Activated naive CD8-positive, alpha-beta T cell treated with anti-CD3 and anti-CD28 coated beads, Interleukin-2, amount 50 U/mL, for 24 hours (primary cell): ENCODE measurements at regions not wholly inside any gene's neighbourhood (a gene's known extent, or its start where the extent isn't known, plus 50 kb on each side); places are given as distances from the start of the nearest gene placed in this dataset.
A peak's percentile ranks its signal among the peaks of the same experiment; 100 is the strongest.

ENCODE experiments used
- ATAC-seq: fragments of 150-1000 bp; cut with Tn5 transposase; one replicate; pipeline ENCODE4 v1.10.0; 2021
- DNase-seq: peaks from one replicate; pipeline ENCODE4 v3.0.0; 2021
- H3K27ac Mint-ChIP-seq: one replicate; pipeline ENCODE4 v1.8.0; 2021; ENCODE audit warnings: mild to moderate bottlenecking, mixed read lengths
- H3K27me3 Mint-ChIP-seq: one replicate; pipeline ENCODE4 v1.8.0; 2021; ENCODE audit warnings: mixed read lengths
- H3K36me3 Mint-ChIP-seq: one replicate; pipeline ENCODE4 v1.8.0; 2021; ENCODE audit warnings: low read depth, mixed read lengths
- H3K4me1 Mint-ChIP-seq: one replicate; pipeline ENCODE4 v1.8.0; 2021; ENCODE audit warnings: mixed read lengths
- H3K4me3 Mint-ChIP-seq: one replicate; pipeline ENCODE4 v1.8.0; 2021; ENCODE audit warnings: mild to moderate bottlenecking, moderate library complexity, mixed read lengths
- H3K9me3 Mint-ChIP-seq: one replicate; pipeline ENCODE4 v1.8.0; 2021; ENCODE audit warnings: mixed read lengths

DNA sequence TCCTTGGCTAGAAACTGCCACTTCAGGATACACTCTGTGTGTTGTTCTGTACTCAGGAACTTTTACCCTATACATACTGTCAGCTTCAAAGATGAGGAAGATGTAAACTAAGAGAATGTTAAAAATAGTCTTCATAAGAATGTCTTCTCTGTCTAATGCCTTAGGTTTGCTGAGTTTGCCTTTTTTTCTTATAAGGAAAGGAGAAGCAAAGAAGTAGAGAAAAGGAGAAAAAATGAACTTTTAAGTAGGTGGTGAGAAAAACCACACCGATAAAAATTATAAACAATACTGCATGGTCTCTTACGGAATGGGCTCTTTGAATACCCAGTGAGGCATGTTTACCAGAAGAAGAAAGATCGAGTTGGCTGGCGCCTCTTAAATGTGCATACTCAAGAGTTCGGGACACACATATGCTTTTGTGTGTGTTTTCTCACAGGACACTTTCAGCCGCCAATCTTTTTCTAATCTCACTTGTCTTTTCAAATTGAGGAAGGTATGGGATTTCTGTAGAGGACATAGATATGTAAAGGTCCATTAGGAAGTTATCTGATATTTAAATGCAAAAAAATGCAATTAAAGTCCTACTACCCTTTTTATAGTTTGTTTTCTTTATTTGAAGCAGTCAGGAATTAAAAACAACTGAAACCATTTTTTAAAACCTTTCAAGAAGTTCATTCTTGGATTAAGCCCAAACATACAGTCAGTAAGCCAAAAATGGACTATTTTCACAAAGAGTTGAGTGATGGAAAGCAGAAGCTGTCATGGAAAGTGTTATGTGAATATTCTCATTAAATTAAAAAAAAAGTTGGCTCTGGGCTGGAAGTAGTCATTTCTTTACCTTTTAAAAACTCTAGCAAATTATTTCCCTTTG is 100.6 kb upstream of the MDFIC start:
- Mint-ChIP-seq H3K9me3 (peaks cover 10% of the 10 kb centered on the region), H3K4me3 (no peak overlapping the region), H3K4me1 (peaks cover 40% of the 10 kb centered on the region), H3K27ac (peak overlapping the region; percentile 62), H3K27me3 (peaks cover 3% of the 10 kb centered on the region), H3K36me3 (peaks cover 11% of the 10 kb centered on the region)
- no peak for DNase-seq
- no peak for ATAC-seq

DNA sequence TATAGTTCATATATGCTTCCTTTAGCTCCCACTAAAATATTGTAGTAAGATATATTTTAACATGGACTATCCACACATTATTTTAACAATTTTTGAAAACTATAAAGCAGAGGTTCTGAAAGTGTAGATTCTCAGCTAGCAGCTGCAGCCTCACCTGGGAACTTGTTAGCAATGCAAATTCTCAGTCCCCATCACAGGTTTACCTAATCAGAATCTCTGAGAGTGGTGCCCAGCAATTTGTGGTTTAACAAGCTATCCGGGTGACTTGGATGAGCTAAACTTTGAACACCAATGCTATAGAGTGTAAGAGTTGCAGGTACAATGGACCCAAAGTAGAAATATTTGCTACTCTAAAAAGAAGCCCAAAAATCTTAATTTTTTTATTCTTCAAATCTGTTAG is 99.8 kb upstream of the MDFIC start:
- no peak overlapping the region for H3K4me3 Mint-ChIP-seq
- DNase-seq (no peak), ATAC-seq (no peak)
- peaks cover 16% of the 10 kb centered on the region for H3K9me3 Mint-ChIP-seq
- peak overlapping the region; percentile 62 for H3K27ac Mint-ChIP-seq
- peaks cover 13% of the 10 kb centered on the region for H3K36me3 Mint-ChIP-seq
- H3K27me3 Mint-ChIP-seq, result peaks cover 3% of the 10 kb centered on the region
- peaks cover 40% of the 10 kb centered on the region for H3K4me1 Mint-ChIP-seq

DNA sequence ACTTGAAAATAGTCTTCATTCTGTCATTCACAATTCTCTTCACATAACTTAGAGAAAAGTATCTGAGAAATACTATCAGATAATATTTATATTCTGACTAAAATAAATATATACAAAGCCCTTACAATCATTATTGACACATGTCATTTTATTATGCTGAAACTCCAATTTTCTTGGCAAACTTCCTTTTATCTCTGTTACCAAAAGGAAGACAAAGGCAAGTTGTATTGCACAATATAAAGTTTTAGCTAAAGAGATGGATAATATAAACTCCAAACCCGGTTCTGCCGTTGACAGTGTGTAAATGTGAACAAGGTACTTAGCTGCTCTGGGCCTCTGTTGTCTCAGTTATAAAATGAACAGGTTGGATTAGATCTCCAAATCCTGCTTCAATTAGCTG is 99.0 kb upstream of the MDFIC start:
- Mint-ChIP-seq H3K36me3 (peaks cover 19% of the 10 kb centered on the region), H3K9me3 (peaks cover 23% of the 10 kb centered on the region), H3K4me1 (peaks cover 40% of the 10 kb centered on the region), H3K27me3 (peaks cover 3% of the 10 kb centered on the region), H3K4me3 (no peak overlapping the region), H3K27ac (no peak overlapping the region)
- DNase-seq, result no peak
- no peak for ATAC-seq

DNA sequence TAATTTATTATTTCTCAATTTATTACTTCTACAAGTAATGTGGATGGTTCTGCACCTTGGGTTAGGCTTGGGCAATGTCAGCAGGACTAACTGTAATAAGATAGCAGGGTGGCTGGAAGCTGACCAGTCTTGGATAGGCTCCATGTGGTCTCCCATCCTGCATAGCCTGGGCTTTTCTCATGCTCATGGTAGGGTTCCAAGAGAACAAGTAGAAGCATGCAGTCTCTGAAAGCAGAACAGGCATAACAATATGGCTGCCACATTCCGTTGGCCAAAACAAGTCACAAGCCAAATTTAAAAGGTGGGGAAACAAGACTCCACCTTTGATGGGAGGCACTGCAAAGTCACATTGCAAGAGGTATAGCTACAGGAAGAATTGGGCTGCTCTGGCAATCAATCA is 98.6 kb upstream of the MDFIC start:
- Mint-ChIP-seq H3K4me1 (peaks cover 38% of the 10 kb centered on the region), H3K27me3 (peaks cover 6% of the 10 kb centered on the region), H3K36me3 (peaks cover 19% of the 10 kb centered on the region), H3K27ac (no peak overlapping the region), H3K9me3 (peaks cover 23% of the 10 kb centered on the region), H3K4me3 (no peak overlapping the region)
- no peak for DNase-seq
- ATAC-seq, result no peak

DNA sequence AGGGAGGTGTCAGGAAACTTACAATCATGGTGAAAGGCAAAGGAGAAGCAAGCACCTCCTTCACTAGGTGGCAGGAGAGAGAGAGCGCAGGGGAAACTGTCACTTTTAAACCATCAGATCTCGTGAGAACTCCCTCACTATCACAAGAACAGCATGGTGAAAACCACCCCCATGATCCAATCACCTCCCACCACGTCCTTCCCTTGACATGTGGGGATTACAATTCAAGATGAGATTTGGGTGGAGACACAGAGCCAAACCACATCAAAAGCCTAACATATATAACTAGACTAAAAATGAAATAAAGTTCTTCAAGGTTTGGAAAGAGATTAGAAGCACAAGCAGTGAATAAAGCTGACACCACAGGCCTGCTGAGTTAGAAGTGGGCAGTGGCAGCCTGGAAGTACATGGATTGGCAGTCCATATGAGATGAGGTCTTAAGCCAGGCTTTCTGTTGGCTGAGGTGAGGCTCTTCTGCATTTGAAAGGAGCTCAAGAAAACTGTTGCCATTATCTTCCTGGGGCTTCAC is 96.4 kb upstream of the MDFIC start:
- DNase-seq, result peak; percentile 30
- H3K4me1 Mint-ChIP-seq, result peaks cover 28% of the 10 kb centered on the region
- H3K27ac Mint-ChIP-seq, result peak overlapping the region; percentile 79
- H3K36me3 Mint-ChIP-seq, result peaks cover 19% of the 10 kb centered on the region
- ATAC-seq, result peak; percentile 86
- H3K4me3 Mint-ChIP-seq, result no peak overlapping the region
- H3K9me3 Mint-ChIP-seq, result peaks cover 23% of the 10 kb centered on the region
- peaks cover 5% of the 10 kb centered on the region for H3K27me3 Mint-ChIP-seq

- DNase-seq, result no peak
Measured at GRCh38 chr7:114830952-114831351, 90.9 kb upstream of the MDFIC start.

DNA sequence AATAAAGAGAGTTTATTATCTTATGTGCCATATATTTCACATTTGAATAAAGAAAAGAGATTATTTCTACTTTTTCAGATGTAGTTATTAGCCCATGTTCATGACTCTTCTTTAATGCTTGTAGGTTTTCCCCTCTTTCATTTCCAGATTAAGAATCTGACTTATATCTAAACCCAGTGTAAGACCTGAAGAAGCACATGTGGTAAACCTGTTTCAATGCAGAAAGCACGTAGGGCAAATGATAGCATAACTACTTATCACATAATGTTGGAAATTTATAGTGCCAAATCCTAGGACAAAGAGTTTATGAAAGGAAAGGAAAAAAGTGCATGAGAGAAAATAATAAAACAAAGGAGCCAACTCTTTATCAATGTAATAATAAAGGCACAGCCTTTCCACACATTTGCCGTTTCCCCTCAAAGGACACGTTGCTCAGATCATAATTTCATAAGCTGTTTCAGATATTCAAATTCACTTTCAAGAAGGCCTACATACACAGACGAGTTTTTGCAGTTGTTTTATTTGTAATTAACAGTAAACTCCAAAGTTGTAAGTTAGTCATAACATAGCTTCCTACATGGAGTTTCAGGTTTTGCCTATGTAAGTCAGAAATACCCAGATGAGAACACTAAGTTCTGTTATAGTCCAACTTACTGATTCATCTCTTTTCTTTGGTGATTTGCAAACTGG is 88.8 kb upstream of the MDFIC start:
- ATAC-seq, result peak; percentile 84

More at GRCh38 chr7:114830952-114831351, 90.9 kb upstream of the MDFIC start:
- Mint-ChIP-seq H3K27me3 (peaks cover 7% of the 10 kb centered on the region), H3K4me3 (no peak overlapping the region), H3K4me1 (peaks cover 35% of the 10 kb centered on the region), H3K9me3 (peaks cover 15% of the 10 kb centered on the region), H3K36me3 (peaks cover 12% of the 10 kb centered on the region), H3K27ac (no peak overlapping the region)
- no peak for ATAC-seq

GRCh38 chr7:114835303-114835702 is 86.6 kb upstream of the MDFIC start:
- H3K4me1 Mint-ChIP-seq, result peaks cover 37% of the 10 kb centered on the region
- no peak for DNase-seq
- no peak overlapping the region for H3K4me3 Mint-ChIP-seq
- H3K27ac Mint-ChIP-seq, result no peak overlapping the region
- H3K36me3 Mint-ChIP-seq, result no peaks in the 10 kb centered on the region
- ATAC-seq, result no peak
- peaks cover 8% of the 10 kb centered on the region for H3K27me3 Mint-ChIP-seq
- no peaks in the 10 kb centered on the region for H3K9me3 Mint-ChIP-seq

More for the DNA sequence above, 88.8 kb upstream of the MDFIC start:
- H3K27me3 Mint-ChIP-seq, result peaks cover 8% of the 10 kb centered on the region
- DNase-seq, result no peak
- H3K27ac Mint-ChIP-seq, result peak overlapping the region; percentile 90
- no peaks in the 10 kb centered on the region for H3K9me3 Mint-ChIP-seq
- H3K4me3 Mint-ChIP-seq, result no peak overlapping the region
- H3K4me1 Mint-ChIP-seq, result peaks cover 35% of the 10 kb centered on the region
- no peaks in the 10 kb centered on the region for H3K36me3 Mint-ChIP-seq

DNA sequence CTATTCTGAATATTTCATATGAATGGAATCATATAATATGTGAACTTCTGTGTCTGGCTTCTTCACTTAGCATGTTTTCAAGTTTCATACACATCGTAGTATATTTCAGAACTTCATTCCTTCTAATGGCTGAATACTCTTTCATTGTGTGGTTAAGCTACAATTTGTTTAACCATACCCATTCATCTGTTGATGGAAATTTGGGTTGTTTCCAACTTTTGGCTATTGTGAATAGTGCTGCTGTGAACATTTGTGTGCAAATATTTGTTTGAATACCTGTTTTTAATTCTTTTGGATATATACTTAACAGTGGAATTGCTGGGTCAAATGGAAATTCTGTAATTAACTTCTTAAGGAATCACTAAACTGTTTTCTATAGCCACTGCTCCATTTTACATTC is 86.0 kb upstream of the MDFIC start:
- Mint-ChIP-seq H3K36me3 (no peaks in the 10 kb centered on the region), H3K9me3 (no peaks in the 10 kb centered on the region), H3K27me3 (peaks cover 8% of the 10 kb centered on the region), H3K27ac (no peak overlapping the region), H3K4me1 (peaks cover 37% of the 10 kb centered on the region), H3K4me3 (no peak overlapping the region)
- DNase-seq, result no peak
- no peak for ATAC-seq

- no peaks in the 10 kb centered on the region for H3K36me3 Mint-ChIP-seq
- no peak overlapping the region for H3K4me3 Mint-ChIP-seq
- DNase-seq, result no peak
- H3K9me3 Mint-ChIP-seq, result no peaks in the 10 kb centered on the region
- H3K27me3 Mint-ChIP-seq, result peaks cover 7% of the 10 kb centered on the region
- peaks cover 2% of the 10 kb centered on the region for H3K4me1 Mint-ChIP-seq
- no peak for ATAC-seq
- H3K27ac Mint-ChIP-seq, result no peak overlapping the region
Measured at GRCh38 chr7:114842551-114843065, 79.3 kb upstream of the MDFIC start.

DNA sequence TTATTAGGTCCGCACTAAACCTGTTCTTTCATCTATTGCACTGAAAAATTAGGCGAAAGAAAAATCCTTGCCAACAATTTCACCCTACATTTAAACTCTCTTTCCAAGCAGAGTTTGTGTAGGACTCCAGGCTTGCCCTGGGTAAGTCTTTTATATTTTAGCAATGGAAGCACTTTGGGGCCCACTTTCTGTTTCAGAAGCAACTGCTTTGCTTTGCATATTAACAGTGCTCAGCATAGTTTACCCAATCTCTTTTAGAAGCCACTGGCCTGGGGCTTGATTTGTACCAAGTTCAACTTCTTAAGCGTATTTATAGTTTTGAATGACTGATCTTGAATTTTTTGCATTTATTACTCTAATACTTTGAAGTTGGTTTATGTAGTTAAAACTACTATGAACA is 78.8 kb upstream of the MDFIC start:
- H3K27ac Mint-ChIP-seq, result no peak overlapping the region
- peaks cover 7% of the 10 kb centered on the region for H3K27me3 Mint-ChIP-seq
- H3K36me3 Mint-ChIP-seq, result no peaks in the 10 kb centered on the region
- no peak for DNase-seq
- peaks cover 2% of the 10 kb centered on the region for H3K4me1 Mint-ChIP-seq
- no peaks in the 10 kb centered on the region for H3K9me3 Mint-ChIP-seq
- ATAC-seq, result no peak
- H3K4me3 Mint-ChIP-seq, result no peak overlapping the region

- DNase-seq (no peak), ATAC-seq (no peak)
- H3K4me3 Mint-ChIP-seq, result no peak overlapping the region
- H3K27me3 Mint-ChIP-seq, result peaks cover 2% of the 10 kb centered on the region
- no peaks in the 10 kb centered on the region for H3K36me3 Mint-ChIP-seq
- H3K4me1 Mint-ChIP-seq, result peaks cover 2% of the 10 kb centered on the region
- H3K9me3 Mint-ChIP-seq, result no peaks in the 10 kb centered on the region
- H3K27ac Mint-ChIP-seq, result no peak overlapping the region
Measured at GRCh38 chr7:114851406-114852061, 70.4 kb upstream of the MDFIC start.

- Mint-ChIP-seq H3K4me1 (peaks cover 2% of the 10 kb centered on the region), H3K9me3 (no peaks in the 10 kb centered on the region), H3K4me3 (no peak overlapping the region)
Measured at GRCh38 chr7:114852293-114852692, 69.6 kb upstream of the MDFIC start.

GRCh38 chr7:114853189-114853588 is 68.7 kb upstream of the MDFIC start:
- Mint-ChIP-seq H3K4me3 (no peak overlapping the region), H3K9me3 (no peaks in the 10 kb centered on the region), H3K4me1 (peaks cover 2% of the 10 kb centered on the region), H3K36me3 (no peaks in the 10 kb centered on the region), H3K27me3 (peaks cover 2% of the 10 kb centered on the region), H3K27ac (no peak overlapping the region)
- no peak for ATAC-seq
- DNase-seq, result no peak

More at GRCh38 chr7:114852293-114852692, 69.6 kb upstream of the MDFIC start:
- H3K27me3 Mint-ChIP-seq, result peaks cover 2% of the 10 kb centered on the region
- H3K27ac Mint-ChIP-seq, result no peak overlapping the region
- DNase-seq (no peak), ATAC-seq (no peak)
- H3K36me3 Mint-ChIP-seq, result no peaks in the 10 kb centered on the region
